ENCODE measurements at regions not wholly inside any gene's neighbourhood (a gene's known extent, or its start where the extent isn't known, plus 50 kb on each side); places are given as distances from the start of the nearest gene placed in this dataset.

DNA sequence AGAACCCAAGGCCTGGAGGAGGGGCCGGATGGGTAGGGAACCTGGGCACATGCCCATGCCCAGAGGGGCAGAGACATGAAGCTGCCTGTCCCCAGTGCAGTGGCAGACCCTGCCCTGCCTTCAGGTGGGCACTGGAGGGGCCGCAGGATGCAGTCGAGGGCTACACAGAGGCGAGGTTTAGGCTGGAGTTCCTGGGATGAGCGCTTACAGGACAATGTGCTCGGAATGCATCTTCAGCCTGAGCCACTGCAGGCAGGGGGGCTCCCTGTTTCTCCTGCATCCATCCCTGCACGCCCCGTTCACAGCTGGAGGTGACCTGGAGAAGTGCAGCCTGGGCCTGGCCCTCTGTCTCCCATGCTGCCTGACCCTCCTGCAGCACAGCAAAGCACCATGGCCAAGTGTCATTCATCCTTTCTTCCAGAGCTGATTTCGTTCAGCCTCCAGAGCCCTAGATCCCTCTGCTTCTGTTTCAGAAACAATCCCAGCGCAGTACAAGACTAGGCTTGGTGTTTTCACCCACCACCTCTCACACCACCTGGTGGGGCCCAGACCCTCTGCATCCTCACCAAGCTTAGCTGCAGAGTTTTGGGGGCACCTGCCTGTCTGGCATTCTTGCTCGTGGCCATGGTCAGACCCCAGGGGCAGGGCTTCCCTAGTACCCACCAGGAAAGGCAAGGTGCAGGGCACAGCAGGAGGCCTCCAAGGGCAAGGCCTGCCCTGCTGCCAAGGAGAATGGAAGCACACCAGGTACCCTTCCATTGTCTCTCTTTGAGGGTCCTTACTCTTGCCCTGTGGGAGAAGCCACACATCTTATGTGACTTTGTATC lies 311.9 kb downstream of the TCERG1L start:
- Histone ChIP-seq H3K4me2 (no peak overlapping the region), H4K20me1 (ENCODE audit: insufficient read depth) (no peaks in the 10 kb centered on the region), H3K27ac (no peak overlapping the region), H3K36me3 (ENCODE audit: insufficient read depth) (no peaks in the 10 kb centered on the region), H3K4me3 (IDR thresholded peaks at IDR 0.05; ENCODE audit: insufficient read depth, low read depth, low read length) (no peak overlapping the region), H3K4me1 (ENCODE audit: low read depth, poor library complexity, severe bottlenecking) (no peaks in the 10 kb centered on the region), H3K9ac (no peak overlapping the region), H2AFZ (ENCODE audit: low read depth) (no peak overlapping the region), H3K27me3 (ENCODE audit: insufficient read depth, low read depth) (no peaks in the 10 kb centered on the region), H3K79me2 (ENCODE audit: insufficient read depth, low read depth) (no peaks in the 10 kb centered on the region)
- TF ChIP-seq, protein P1, sequence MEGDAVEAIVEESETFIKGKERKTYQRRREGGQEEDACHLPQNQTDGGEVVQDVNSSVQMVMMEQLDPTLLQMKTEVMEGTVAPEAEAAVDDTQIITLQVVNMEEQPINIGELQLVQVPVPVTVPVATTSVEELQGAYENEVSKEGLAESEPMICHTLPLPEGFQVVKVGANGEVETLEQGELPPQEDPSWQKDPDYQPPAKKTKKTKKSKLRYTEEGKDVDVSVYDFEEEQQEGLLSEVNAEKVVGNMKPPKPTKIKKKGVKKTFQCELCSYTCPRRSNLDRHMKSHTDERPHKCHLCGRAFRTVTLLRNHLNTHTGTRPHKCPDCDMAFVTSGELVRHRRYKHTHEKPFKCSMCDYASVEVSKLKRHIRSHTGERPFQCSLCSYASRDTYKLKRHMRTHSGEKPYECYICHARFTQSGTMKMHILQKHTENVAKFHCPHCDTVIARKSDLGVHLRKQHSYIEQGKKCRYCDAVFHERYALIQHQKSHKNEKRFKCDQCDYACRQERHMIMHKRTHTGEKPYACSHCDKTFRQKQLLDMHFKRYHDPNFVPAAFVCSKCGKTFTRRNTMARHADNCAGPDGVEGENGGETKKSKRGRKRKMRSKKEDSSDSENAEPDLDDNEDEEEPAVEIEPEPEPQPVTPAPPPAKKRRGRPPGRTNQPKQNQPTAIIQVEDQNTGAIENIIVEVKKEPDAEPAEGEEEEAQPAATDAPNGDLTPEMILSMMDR (conservative IDR thresholded peaks at IDR 0.05; ENCODE audit: low read depth, low read length) = no peak

DNA sequence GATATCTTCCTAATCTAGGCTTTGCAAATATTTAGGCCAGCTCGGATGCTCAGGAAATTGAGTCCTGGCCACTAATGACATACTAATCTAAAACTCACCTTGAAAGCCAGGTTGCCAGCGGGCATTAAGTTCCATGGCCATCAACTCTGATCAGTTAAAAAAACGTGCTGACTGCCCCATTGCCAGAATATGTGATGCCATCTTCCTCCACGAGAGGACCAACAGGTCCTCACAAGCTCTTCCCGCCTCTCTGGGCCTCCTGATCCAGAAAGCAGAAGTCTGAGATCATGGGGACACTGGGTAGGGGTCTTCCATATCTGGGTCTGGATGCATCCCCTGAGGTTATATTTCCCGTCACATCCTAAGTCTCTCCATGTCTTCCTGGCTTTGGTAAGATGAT lies 311.3 kb downstream of the TCERG1L start:
- no peak overlapping the region for H3K4me3 ChIP-seq (IDR thresholded peaks at IDR 0.05; ENCODE audit: insufficient read depth, low read depth, low read length)
- H3K4me1 ChIP-seq (ENCODE audit: low read depth, poor library complexity, severe bottlenecking) = no peaks in the 10 kb centered on the region
- no peaks in the 10 kb centered on the region for H3K27me3 ChIP-seq (ENCODE audit: insufficient read depth, low read depth)
- no peaks in the 10 kb centered on the region for H4K20me1 ChIP-seq (ENCODE audit: insufficient read depth)
- no peak overlapping the region for H3K9ac ChIP-seq
- H2AFZ ChIP-seq (ENCODE audit: low read depth) = no peak overlapping the region
- H3K27ac ChIP-seq = no peak overlapping the region
- no peaks in the 10 kb centered on the region for H3K79me2 ChIP-seq (ENCODE audit: insufficient read depth, low read depth)
- no peaks in the 10 kb centered on the region for H3K36me3 ChIP-seq (ENCODE audit: insufficient read depth)
- no peak overlapping the region for H3K4me2 ChIP-seq
- TF ChIP-seq, protein P1 (conservative IDR thresholded peaks at IDR 0.05; ENCODE audit: low read depth, low read length) = no peak

GRCh38 chr10:131000743-131001142 lies 310.8 kb downstream of the TCERG1L start:
- no peak overlapping the region for H2AFZ ChIP-seq (ENCODE audit: low read depth)
- no peak overlapping the region for H3K9ac ChIP-seq
- no peaks in the 10 kb centered on the region for H3K4me1 ChIP-seq (ENCODE audit: low read depth, poor library complexity, severe bottlenecking)
- no peak overlapping the region for H3K4me3 ChIP-seq (IDR thresholded peaks at IDR 0.05; ENCODE audit: insufficient read depth, low read depth, low read length)
- H3K36me3 ChIP-seq (ENCODE audit: insufficient read depth) = no peaks in the 10 kb centered on the region
- H3K27ac ChIP-seq = no peak overlapping the region
- H3K27me3 ChIP-seq (ENCODE audit: insufficient read depth, low read depth) = no peaks in the 10 kb centered on the region
- H4K20me1 ChIP-seq (ENCODE audit: insufficient read depth) = no peaks in the 10 kb centered on the region
- H3K79me2 ChIP-seq (ENCODE audit: insufficient read depth, low read depth) = no peaks in the 10 kb centered on the region
- no peak overlapping the region for H3K4me2 ChIP-seq
- TF ChIP-seq, protein P1 (conservative IDR thresholded peaks at IDR 0.05; ENCODE audit: low read depth, low read length) = no peak

GRCh38 chr10:131001438-131001837 lies 310.1 kb downstream of the TCERG1L start:
- H3K4me1 ChIP-seq (ENCODE audit: low read depth, poor library complexity, severe bottlenecking) = no peaks in the 10 kb centered on the region
- H3K79me2 ChIP-seq (ENCODE audit: insufficient read depth, low read depth) = no peaks in the 10 kb centered on the region
- no peaks in the 10 kb centered on the region for H3K36me3 ChIP-seq (ENCODE audit: insufficient read depth)
- no peaks in the 10 kb centered on the region for H3K27me3 ChIP-seq (ENCODE audit: insufficient read depth, low read depth)
- H2AFZ ChIP-seq (ENCODE audit: low read depth) = no peak overlapping the region
- TF ChIP-seq, protein P1 (conservative IDR thresholded peaks at IDR 0.05; ENCODE audit: low read depth, low read length) = no peak
- H3K27ac ChIP-seq = no peak overlapping the region
- H3K9ac ChIP-seq = no peak overlapping the region
- no peak overlapping the region for H3K4me2 ChIP-seq
- H3K4me3 ChIP-seq (IDR thresholded peaks at IDR 0.05; ENCODE audit: insufficient read depth, low read depth, low read length) = no peak overlapping the region
- no peaks in the 10 kb centered on the region for H4K20me1 ChIP-seq (ENCODE audit: insufficient read depth)

Measured in KMS-11 (cell line).